Adrenal gland (tissue), 9 donors: ENCODE measurements at regions not wholly inside any gene's neighbourhood (a gene's known extent, or its start where the extent isn't known, plus 50 kb on each side); places are given as distances from the start of the nearest gene placed in this dataset.

Source experiments
- DNase-seq, 7 donors: peaks; one replicate each; pipeline ENCODE4 v3.0.0-alpha.2; 2019 to 2020
- H3K27ac ChIP-seq, 5 donors: fragments of 200-600 bp; sonication (generic) in 4 of 5; 1 replicate in 3 of 5; 2 replicates in 2 of 5; pipeline versions ENCODE4 v1.5.1 to v1.8.0; 2016 to 2020; ENCODE audit warnings: mild to moderate bottlenecking in 1 of 5
- H3K27me3 ChIP-seq: fragments of 200-600 bp; 2 replicates; pipeline ENCODE4 v1.8.0; 2021
- H3K36me3 ChIP-seq, 2 donors: fragments of 200-600 bp; replicated peaks in 1 of 2; 1 replicate in 1 of 2; 2 replicates in 1 of 2; pipeline versions ENCODE4 v1.5.1 to v1.8.0; 2018 to 2022
- H3K4me1 ChIP-seq, 2 donors: fragments of 200-600 bp; replicated peaks in 1 of 2; 1 replicate in 1 of 2; 2 replicates in 1 of 2; pipeline versions ENCODE4 v1.5.1 to v1.8.0; 2018 to 2021
- H3K4me3 ChIP-seq, 4 donors: fragments of 200-600 bp; sonication (generic) in 3 of 4; one replicate each; pipeline ENCODE4 v1.5.1; 2016 to 2018
- H3K9me3 ChIP-seq, 3 donors: fragments of 200-600 bp; sonication (generic) in 1 of 3; replicated peaks in 1 of 3; 1 replicate in 2 of 3; 2 replicates in 1 of 3; pipeline versions ENCODE4 v1.5.1 to v1.8.0; 2016 to 2021
- CTCF ChIP-seq, 6 experiments: fragments of 450-650 bp in 4 of 6; fragments of 200-600 bp in 2 of 6; sonication (generic) in 1 of 6; IDR thresholded peaks; 1 replicate in 5 of 6; 2 replicates in 1 of 6; pipeline versions ENCODE4 v1.5.1 to v1.8.0; 2016 to 2021; ENCODE audit warnings: antibody characterized with exemption in 6 of 6, mild to moderate bottlenecking in 2 of 6, moderate library complexity in 1 of 6
- POLR2A ChIP-seq, 2 donors: fragments of 450-650 bp; IDR thresholded peaks; one replicate each; pipeline ENCODE4 v1.6.1; 2017; ENCODE audit warnings: antibody characterized with exemption in 2 of 2, mild to moderate bottlenecking in 2 of 2, moderate library complexity in 1 of 2
- WGBS, 4 donors: extraction: QIAGEN DNeasy Blood & Tissue Kit in 2 of 4; methylation state at CpG; one replicate each; pipeline versions ENCODE4 v1.1.5 to v1.1.7; 2013 to 2017; 5-methylcytosine and 5-hydroxymethylcytosine counted together
- intact Hi-C, 2 donors: fragments of 100-400 bp; cut with DNase I; formaldehyde crosslinking; loops; one replicate each; pipeline versions ENCODE4 v1.14.1 to v1.15.0; 2022 to 2023
- donor health status: healthy with polysubstance abuse.
- donor health status: Bipolar disorder and iron deficiency.
- donor health status: DM: yes; HTN: yes; CAD: no.
- donor health status: DM: no; HTN: no; CAD: no.
- donor health status: DM: no; HTN: no; CAD: no.

GRCh38 chr1:208921259-208921658, 662.3 kb upstream of the CAMK1G start:
- no peak overlapping the region for H3K27ac ChIP-seq
- H3K9me3 ChIP-seq = no peaks in the 10 kb centered on the region
- H3K36me3 ChIP-seq = no peaks in the 10 kb centered on the region
- no peaks in the 10 kb centered on the region for H3K4me1 ChIP-seq
- H3K27me3 ChIP-seq = no peaks in the 10 kb centered on the region
- 76 to 90% (median 78%) methylated on average over 1 of the region's 1 CpG for WGBS, 4 donors
- TF ChIP-seq CTCF (IDR thresholded peaks at IDR 0.05) = no peak
- TF ChIP-seq POLR2A (IDR thresholded peaks at IDR 0.05) = no peak
- intact Hi-C loops = no loop called here
- DNase-seq = no peak
- no peak overlapping the region for H3K4me3 ChIP-seq

GRCh38 chr1:208923456-208923855, 660.1 kb upstream of the CAMK1G start:
- 61 to 91% (median 76%) methylated on average over 2 of the region's 2 CpGs for WGBS, 4 donors
- Histone ChIP-seq H3K27ac (no peak overlapping the region), H3K4me1 (no peaks in the 10 kb centered on the region), H3K36me3 (no peaks in the 10 kb centered on the region), H3K9me3 (no peaks in the 10 kb centered on the region), H3K27me3 (no peaks in the 10 kb centered on the region), H3K4me3 (no peak overlapping the region)
- intact Hi-C loops = no loop called here
- TF ChIP-seq CTCF (IDR thresholded peaks at IDR 0.05) (no peak), POLR2A (IDR thresholded peaks at IDR 0.05) (no peak)
- DNase-seq = no peak

GRCh38 chr1:208923946-208924720, 659.4 kb upstream of the CAMK1G start:
- no peak overlapping the region for H3K4me3 ChIP-seq
- no peaks in the 10 kb centered on the region for H3K27me3 ChIP-seq
- DNase-seq = no peak
- H3K9me3 ChIP-seq = no peaks in the 10 kb centered on the region
- H3K27ac ChIP-seq = no peak overlapping the region
- intact Hi-C loops = no loop called here
- TF ChIP-seq POLR2A (IDR thresholded peaks at IDR 0.05) = no peak
- TF ChIP-seq CTCF (IDR thresholded peaks at IDR 0.05) = no peak
- WGBS, 4 donors = 45 to 60% (median 55%) methylated on average over 6 of the region's 6 CpGs
- no peaks in the 10 kb centered on the region for H3K4me1 ChIP-seq
- H3K36me3 ChIP-seq = no peaks in the 10 kb centered on the region

GRCh38 chr1:208924928-208925327, 658.6 kb upstream of the CAMK1G start:
- no peaks in the 10 kb centered on the region for H3K9me3 ChIP-seq
- no peak overlapping the region for H3K27ac ChIP-seq
- WGBS, 4 donors = 38 to 48% (median 43%) methylated on average over 5 of the region's 5 CpGs
- H3K4me3 ChIP-seq = no peak overlapping the region
- no peak for DNase-seq
- no peaks in the 10 kb centered on the region for H3K27me3 ChIP-seq
- H3K36me3 ChIP-seq = no peaks in the 10 kb centered on the region
- no peak for TF ChIP-seq POLR2A (IDR thresholded peaks at IDR 0.05)
- TF ChIP-seq CTCF (IDR thresholded peaks at IDR 0.05) = no peak
- no peaks in the 10 kb centered on the region for H3K4me1 ChIP-seq
- intact Hi-C loops = no loop called here
